Endodermal cell (in vitro differentiated cells): ENCODE measurements at regions not wholly inside any gene's neighbourhood (a gene's known extent, or its start where the extent isn't known, plus 50 kb on each side); places are given as distances from the start of the nearest gene placed in this dataset.
"Not testable (repeated sequence)": the region's sequence is repeated elsewhere in the genome, so short reads cannot be mapped to it uniquely, and the experiment has no call there.

ENCODE experiments used
- DNase-seq: peaks from one replicate; pipeline ENCODE4 v3.0.0-alpha.2; 2017
- H3K27ac ChIP-seq: 2 replicates; pipeline ENCODE4 v1.5.1; 2013; ENCODE audit warnings: mild to moderate bottlenecking, low read depth, low read length, moderate library complexity
- H3K27me3 ChIP-seq: 2 replicates; pipeline ENCODE4 v1.6.1; 2013; ENCODE audit warnings: mild to moderate bottlenecking, low read length, moderate library complexity; ENCODE audit not compliant: insufficient read depth, control insufficient read depth, poor library complexity, severe bottlenecking
- H3K36me3 ChIP-seq: 2 replicates; pipeline ENCODE4 v1.7.0; 2013; ENCODE audit warnings: mild to moderate bottlenecking, low read length, moderate library complexity; ENCODE audit not compliant: control insufficient read depth, insufficient read depth
- H3K4me1 ChIP-seq: one replicate; pipeline ENCODE4 v1.7.0; 2013; ENCODE audit warnings: low read length; ENCODE audit not compliant: control insufficient read depth, insufficient read depth
- H3K4me3 ChIP-seq: 2 replicates; pipeline ENCODE4 v1.5.1; 2013; ENCODE audit warnings: mild to moderate bottlenecking, low read length, moderate library complexity
- H3K9ac ChIP-seq: 2 replicates; pipeline ENCODE4 v1.6.1; 2013; ENCODE audit warnings: mild to moderate bottlenecking, low read length, moderate library complexity; ENCODE audit not compliant: poor library complexity, severe bottlenecking; ENCODE audit errors: extremely low read depth
- H3K9me3 ChIP-seq: 2 replicates; pipeline ENCODE4 v1.6.1; 2013; ENCODE audit warnings: mild to moderate bottlenecking, low read length, moderate library complexity; ENCODE audit not compliant: control insufficient read depth
- H3K27ac Mint-ChIP-seq: 2 replicates; pipeline ENCODE4 v1.8.0; 2020; ENCODE audit warnings: mixed read lengths
- H3K27me3 Mint-ChIP-seq: 2 replicates; pipeline ENCODE4 v1.8.0; 2021; ENCODE audit warnings: mild to moderate bottlenecking, mixed read lengths; ENCODE audit not compliant: insufficient read depth
- H3K36me3 Mint-ChIP-seq: 2 replicates; pipeline ENCODE4 v1.8.0; 2020; ENCODE audit warnings: low read depth, mixed read lengths
- H3K4me1 Mint-ChIP-seq: 2 replicates; pipeline ENCODE4 v1.8.0; 2020; ENCODE audit warnings: mixed read lengths
- H3K4me3 Mint-ChIP-seq: 2 replicates; pipeline ENCODE4 v1.8.0; 2020; ENCODE audit warnings: mild to moderate bottlenecking, moderate library complexity, mixed read lengths
- H3K9me3 Mint-ChIP-seq: 2 replicates; pipeline ENCODE4 v1.8.0; 2020; ENCODE audit warnings: mild to moderate bottlenecking, mixed read lengths
- CTCF ChIP-seq: fragments of 200-600 bp; sonication (generic); conservative IDR thresholded peaks from 2 replicates; pipeline ENCODE4 v1.5.0; 2021; ENCODE audit warnings: antibody characterized with exemption, mild to moderate bottlenecking
- WGBS, 2 experiments: methylation state at CpG; one replicate each; pipeline versions ENCODE4 v1.1.5 to v1.1.7; 2013; ENCODE audit warnings: missing lambda C conversion rate in 2 of 2, mixed read lengths in 1 of 2; ENCODE audit not compliant: insufficient coverage in 1 of 2, insufficient read length in 1 of 2; 5-methylcytosine and 5-hydroxymethylcytosine counted together

- H3K36me3 ChIP-seq, result no peaks in the 10 kb centered on the region
- Mint-ChIP-seq H3K4me3 (peak overlapping the region; percentile 52), H3K27me3 (no peaks in the 10 kb centered on the region), H3K27ac (peak overlapping the region; percentile 88), H3K36me3 (no peaks in the 10 kb centered on the region), H3K9me3 (no peaks in the 10 kb centered on the region), H3K4me1 (peaks cover 65% of the 10 kb centered on the region)
- 81 to 92% methylated on average over 7 to 9 of the region's 9 CpGs for WGBS, 2 experiments
- H3K4me1 ChIP-seq, result peaks cover 15% of the 10 kb centered on the region
- H3K27ac ChIP-seq, result no peak overlapping the region
- no peak for TF ChIP-seq CTCF
- H3K9me3 ChIP-seq, result no peaks in the 10 kb centered on the region
- no peak overlapping the region for H3K9ac ChIP-seq
- no peak overlapping the region for H3K4me3 ChIP-seq
- DNase-seq, result peak; percentile 56
- H3K27me3 ChIP-seq, result no peaks in the 10 kb centered on the region
Observed at GRCh38 chr5:116771466-116772151, 197.0 kb upstream of the SEMA6A start.

GRCh38 chr5:116769953-116770352 is 195.3 kb upstream of the SEMA6A start:
- H3K9me3 Mint-ChIP-seq, H3K27ac Mint-ChIP-seq, H3K27ac ChIP-seq, H3K9me3 ChIP-seq, H3K27me3 ChIP-seq, H3K9ac ChIP-seq, DNase-seq, H3K36me3 Mint-ChIP-seq, H3K36me3 ChIP-seq, H3K4me3 Mint-ChIP-seq, H3K4me3 ChIP-seq, H3K27me3 Mint-ChIP-seq: not testable (repeated sequence)
- peaks cover 65% of the 10 kb centered on the region for H3K4me1 Mint-ChIP-seq
- 97% methylated on average over 2 of the region's 2 CpGs; no CpG with 5 or more reads in 1 of the 2 experiments for WGBS, 2 experiments
- H3K4me1 ChIP-seq, result peaks cover 15% of the 10 kb centered on the region

GRCh38 chr5:116769470-116769869 is 194.8 kb upstream of the SEMA6A start:
- Histone ChIP-seq H3K9ac (no peak overlapping the region), H3K27ac (no peak overlapping the region), H3K36me3 (no peaks in the 10 kb centered on the region), H3K4me1 (peaks cover 15% of the 10 kb centered on the region), H3K9me3 (no peaks in the 10 kb centered on the region), H3K27me3 (no peaks in the 10 kb centered on the region), H3K4me3 (no peak overlapping the region)
- Mint-ChIP-seq H3K9me3 (no peaks in the 10 kb centered on the region), H3K36me3 (no peaks in the 10 kb centered on the region), H3K27ac (no peak overlapping the region), H3K27me3 (no peaks in the 10 kb centered on the region), H3K4me3 (no peak overlapping the region), H3K4me1 (peaks cover 63% of the 10 kb centered on the region)
- DNase-seq, result no peak
- 89 to 96% methylated on average over 4 to 7 of the region's 7 CpGs for WGBS, 2 experiments
- TF ChIP-seq CTCF, result no peak
